Suprapubic skin (tissue), 4 donors: ENCODE measurements at regions not wholly inside any gene's neighbourhood (a gene's known extent, or its start where the extent isn't known, plus 50 kb on each side); places are given as distances from the start of the nearest gene placed in this dataset.

Experiments used
- DNase-seq, 2 donors: peaks; one replicate each; pipeline ENCODE4 v3.0.0-alpha.2; 2019; ENCODE audit warnings: low spot score in 2 of 2
- H3K27ac ChIP-seq: fragments of 200-600 bp; sonication (generic); one replicate; pipeline ENCODE4 v1.5.1; 2019
- H3K27me3 ChIP-seq: fragments of 200-600 bp; sonication (generic); one replicate; pipeline ENCODE4 v1.5.1; 2019
- H3K36me3 ChIP-seq: fragments of 200-600 bp; sonication (generic); one replicate; pipeline ENCODE4 v1.5.1; 2019
- H3K4me1 ChIP-seq: fragments of 200-600 bp; sonication (generic); one replicate; pipeline ENCODE4 v1.5.1; 2019
- H3K4me3 ChIP-seq: fragments of 200-600 bp; sonication (generic); one replicate; pipeline ENCODE4 v1.5.1; 2019; ENCODE audit warnings: mild to moderate bottlenecking
- H3K9me3 ChIP-seq: fragments of 200-600 bp; sonication (generic); one replicate; pipeline ENCODE4 v1.5.1; 2019
- EP300 ChIP-seq: sonication (generic); formaldehyde crosslinking; IDR thresholded peaks from one replicate; pipeline ENCODE4 v1.6.1; 2017; ENCODE audit warnings: antibody characterized with exemption
- POLR2A ChIP-seq, 2 donors: fragments of 450-650 bp; IDR thresholded peaks; one replicate each; pipeline ENCODE4 v1.6.1; 2017; ENCODE audit warnings: antibody characterized with exemption in 2 of 2, mild to moderate bottlenecking in 2 of 2, moderate library complexity in 2 of 2
- POLR2AphosphoS5 ChIP-seq, 3 donors: sonication (generic); formaldehyde crosslinking; IDR thresholded peaks; one replicate each; pipeline ENCODE4 v1.6.1; 2017; ENCODE audit warnings: antibody characterized with exemption in 3 of 3
- WGBS: methylation state at CpG from one replicate; pipeline ENCODE4 v1.1.5; 2018; 5-methylcytosine and 5-hydroxymethylcytosine counted together
- TF ChIP-seq, protein P1 (sequence below), 2 donors: fragments of 200-600 bp in 1 of 2; fragments of 450-650 bp in 1 of 2; sonication (generic) in 1 of 2; IDR thresholded peaks; one replicate each; pipeline ENCODE4 v1.5.1; 2016 to 2019; ENCODE audit warnings: antibody characterized with exemption in 2 of 2, mild to moderate bottlenecking in 1 of 2, moderate library complexity in 1 of 2

DNA sequence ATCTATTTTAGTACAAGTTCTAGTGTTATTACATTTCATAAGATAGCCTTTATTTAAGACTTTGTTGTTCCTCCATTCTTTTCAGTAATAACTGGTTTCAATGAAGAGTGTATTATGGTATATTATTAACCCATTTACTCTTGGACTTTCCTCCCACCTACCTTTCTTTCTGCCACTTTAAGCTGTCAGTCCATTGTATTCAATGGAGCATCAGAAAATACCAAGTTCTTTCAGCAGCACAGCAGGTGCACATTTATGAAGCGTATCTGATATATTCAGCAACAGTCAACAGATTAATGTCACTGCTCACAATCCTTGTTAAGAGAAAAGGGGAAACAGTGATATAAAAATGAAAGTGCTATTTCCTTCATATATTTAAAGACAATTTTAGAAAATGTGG, 660.9 kb downstream of the C12orf50 start:
- TF ChIP-seq, protein P1, sequence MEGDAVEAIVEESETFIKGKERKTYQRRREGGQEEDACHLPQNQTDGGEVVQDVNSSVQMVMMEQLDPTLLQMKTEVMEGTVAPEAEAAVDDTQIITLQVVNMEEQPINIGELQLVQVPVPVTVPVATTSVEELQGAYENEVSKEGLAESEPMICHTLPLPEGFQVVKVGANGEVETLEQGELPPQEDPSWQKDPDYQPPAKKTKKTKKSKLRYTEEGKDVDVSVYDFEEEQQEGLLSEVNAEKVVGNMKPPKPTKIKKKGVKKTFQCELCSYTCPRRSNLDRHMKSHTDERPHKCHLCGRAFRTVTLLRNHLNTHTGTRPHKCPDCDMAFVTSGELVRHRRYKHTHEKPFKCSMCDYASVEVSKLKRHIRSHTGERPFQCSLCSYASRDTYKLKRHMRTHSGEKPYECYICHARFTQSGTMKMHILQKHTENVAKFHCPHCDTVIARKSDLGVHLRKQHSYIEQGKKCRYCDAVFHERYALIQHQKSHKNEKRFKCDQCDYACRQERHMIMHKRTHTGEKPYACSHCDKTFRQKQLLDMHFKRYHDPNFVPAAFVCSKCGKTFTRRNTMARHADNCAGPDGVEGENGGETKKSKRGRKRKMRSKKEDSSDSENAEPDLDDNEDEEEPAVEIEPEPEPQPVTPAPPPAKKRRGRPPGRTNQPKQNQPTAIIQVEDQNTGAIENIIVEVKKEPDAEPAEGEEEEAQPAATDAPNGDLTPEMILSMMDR (IDR thresholded peaks at IDR 0.05): no peak
- no peak for TF ChIP-seq EP300
- no peak for TF ChIP-seq POLR2AphosphoS5 (IDR thresholded peaks at IDR 0.05)
- Histone ChIP-seq H3K27ac (no peak overlapping the region), H3K4me1 (no peaks in the 10 kb centered on the region), H3K27me3 (no peaks in the 10 kb centered on the region), H3K9me3 (no peaks in the 10 kb centered on the region), H3K4me3 (no peak overlapping the region), H3K36me3 (no peaks in the 10 kb centered on the region)
- WGBS: 95% methylated on average over 1 of the region's 1 CpG
- DNase-seq: no peak

DNA sequence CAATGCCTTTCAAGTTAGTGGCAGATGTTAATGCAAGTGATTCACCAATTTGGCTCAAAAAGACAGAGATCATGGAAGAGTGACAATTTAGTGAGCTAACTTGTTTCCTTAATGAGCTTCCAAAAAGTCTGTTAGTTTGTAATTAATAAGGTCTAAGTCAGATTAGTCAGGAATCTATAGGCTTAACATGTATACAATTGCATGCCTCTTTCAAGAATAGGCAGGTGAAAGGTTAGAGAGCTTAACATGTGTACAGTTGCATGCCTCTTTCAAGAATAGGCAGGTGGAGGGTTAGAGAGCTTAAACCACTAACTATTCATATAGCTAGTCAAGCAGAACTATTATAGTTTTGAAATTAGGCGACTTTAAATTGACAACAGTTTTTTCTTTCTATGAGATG, 663.8 kb downstream of the C12orf50 start:
- H3K4me3 ChIP-seq: no peak overlapping the region
- no peak overlapping the region for H3K27ac ChIP-seq
- no peaks in the 10 kb centered on the region for H3K27me3 ChIP-seq
- no peak for TF ChIP-seq EP300
- no peak for TF ChIP-seq POLR2A (IDR thresholded peaks at IDR 0.05)
- TF ChIP-seq POLR2AphosphoS5 (IDR thresholded peaks at IDR 0.05): no peak
- TF ChIP-seq, protein P1 (IDR thresholded peaks at IDR 0.05): no peak
- H3K4me1 ChIP-seq: no peaks in the 10 kb centered on the region
- H3K36me3 ChIP-seq: no peaks in the 10 kb centered on the region
- 92% methylated on average over 1 of the region's 1 CpG for WGBS
- no peaks in the 10 kb centered on the region for H3K9me3 ChIP-seq
- no peak for DNase-seq

DNA sequence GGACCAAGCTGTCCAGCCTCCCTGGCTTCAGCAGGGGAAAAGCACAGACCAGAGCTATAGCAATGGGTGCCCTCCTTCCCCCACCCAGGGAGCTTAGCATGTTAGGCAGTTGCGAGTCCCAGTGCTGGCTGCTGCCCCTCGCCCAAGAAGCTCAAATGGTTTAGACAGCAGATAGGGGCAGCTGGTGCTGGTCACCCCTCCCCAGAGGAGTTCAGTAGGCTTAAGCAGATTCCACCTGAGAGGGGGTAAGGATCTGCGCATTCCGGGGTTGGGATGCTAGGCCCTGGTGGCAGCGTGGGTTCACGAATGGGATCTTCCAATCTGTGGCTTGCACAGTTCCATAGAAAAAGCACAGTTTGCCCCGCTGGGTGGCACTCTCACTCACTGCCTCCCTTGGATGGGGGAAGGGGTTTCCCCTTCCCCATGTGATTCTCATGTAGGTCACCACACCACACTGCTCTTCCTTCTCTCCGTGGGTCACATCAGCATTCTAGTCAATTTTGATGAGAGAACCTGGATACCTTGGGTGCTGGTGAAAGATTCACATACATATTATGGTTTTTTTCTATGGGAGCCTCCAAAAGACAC, 665.6 kb downstream of the C12orf50 start:
- H3K9me3 ChIP-seq: peaks cover 2% of the 10 kb centered on the region
- H3K36me3 ChIP-seq: no peaks in the 10 kb centered on the region
- H3K27ac ChIP-seq: no peak overlapping the region
- no peak overlapping the region for H3K4me3 ChIP-seq
- no peaks in the 10 kb centered on the region for H3K4me1 ChIP-seq
- no peaks in the 10 kb centered on the region for H3K27me3 ChIP-seq
- TF ChIP-seq EP300 (no peak), POLR2AphosphoS5 (IDR thresholded peaks at IDR 0.05) (no peak), POLR2A (IDR thresholded peaks at IDR 0.05) (no peak)
- TF ChIP-seq, protein P1 (IDR thresholded peaks at IDR 0.05): no peak
- 96% methylated on average over 5 of the region's 8 CpGs for WGBS
- no peak for DNase-seq

DNA sequence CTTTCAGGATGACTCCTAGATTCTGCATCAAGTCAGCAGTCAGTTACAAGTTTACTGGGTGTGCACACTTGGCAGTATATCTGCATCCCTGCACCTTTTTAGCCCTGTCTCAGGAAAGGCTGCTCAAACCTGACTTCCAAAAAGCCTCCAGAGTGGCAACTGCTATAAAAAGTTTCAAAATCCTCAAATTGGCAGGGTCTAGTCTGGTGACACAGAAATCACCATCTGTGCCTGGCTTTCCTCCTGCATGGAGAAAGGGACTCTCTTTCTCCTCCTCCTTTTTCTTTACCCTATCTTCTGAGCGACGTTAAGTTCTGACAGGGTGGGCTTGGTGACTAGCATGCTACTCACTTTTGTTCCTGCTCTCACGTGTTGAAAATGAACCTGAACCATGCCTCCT, 679.5 kb downstream of the C12orf50 start:
- Histone ChIP-seq H3K36me3 (no peaks in the 10 kb centered on the region), H3K4me3 (no peak overlapping the region), H3K27me3 (no peaks in the 10 kb centered on the region), H3K9me3 (no peaks in the 10 kb centered on the region), H3K4me1 (no peaks in the 10 kb centered on the region), H3K27ac (no peak overlapping the region)
- TF ChIP-seq, protein P1 (IDR thresholded peaks at IDR 0.05): no peak
- TF ChIP-seq EP300 (no peak), POLR2AphosphoS5 (IDR thresholded peaks at IDR 0.05) (no peak), POLR2A (IDR thresholded peaks at IDR 0.05) (no peak)
- no peak for DNase-seq
- 82% methylated on average over 3 of the region's 3 CpGs for WGBS

DNA sequence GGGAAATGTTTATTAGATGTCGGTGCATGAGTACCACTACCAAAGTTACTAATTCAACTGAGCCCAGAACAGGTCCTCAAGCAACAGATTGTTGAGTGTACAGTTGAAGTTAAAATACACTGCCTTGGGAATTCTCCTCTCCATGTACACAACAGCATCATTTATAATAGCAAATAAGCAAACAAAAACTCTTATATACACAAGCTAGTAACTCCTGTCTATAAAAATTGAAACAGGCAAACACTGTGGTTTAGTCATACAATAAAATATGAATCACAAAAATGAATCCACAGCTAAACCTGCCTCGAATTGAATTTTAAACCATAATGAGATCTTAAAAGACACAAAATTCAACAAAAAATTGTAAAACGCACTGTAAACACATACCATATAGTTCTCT, 681.1 kb downstream of the C12orf50 start:
- H3K36me3 ChIP-seq: no peaks in the 10 kb centered on the region
- WGBS: 85% methylated on average over 3 of the region's 3 CpGs
- no peak for DNase-seq

More for the DNA sequence above, 681.1 kb downstream of the C12orf50 start:
- TF ChIP-seq, protein P1 (IDR thresholded peaks at IDR 0.05): no peak
- H3K4me1 ChIP-seq: no peaks in the 10 kb centered on the region
- H3K27ac ChIP-seq: no peak overlapping the region
- no peaks in the 10 kb centered on the region for H3K27me3 ChIP-seq
- H3K4me3 ChIP-seq: no peak overlapping the region
- H3K9me3 ChIP-seq: no peaks in the 10 kb centered on the region
